ENCODE measurements at regions not wholly inside any gene's neighbourhood (a gene's known extent, or its start where the extent isn't known, plus 50 kb on each side); places are given as distances from the start of the nearest gene placed in this dataset.

DNA sequence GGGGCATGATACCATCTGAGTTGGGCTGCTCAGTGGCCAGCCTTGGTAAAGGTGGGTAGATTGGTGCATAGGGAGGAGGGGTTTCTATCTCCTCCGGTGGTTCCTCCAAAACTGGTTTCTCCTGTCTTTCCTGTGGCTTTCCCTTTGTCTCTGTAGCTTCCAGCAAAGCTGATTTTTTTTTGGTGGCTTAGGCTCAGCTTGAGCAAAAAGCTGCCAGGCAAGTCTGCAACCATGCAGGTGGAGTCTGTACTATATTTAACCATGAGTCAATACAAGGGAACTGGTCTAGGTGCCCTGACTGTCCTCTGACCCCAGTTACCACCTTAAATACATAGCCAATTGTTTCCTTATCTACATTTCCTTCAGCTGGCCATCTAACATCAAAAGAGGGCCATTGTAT lies 64.0 kb upstream of the ZNF681 start:
- Histone ChIP-seq H2BK120ac (ENCODE audit: insufficient read depth, low read length, poor library complexity) (no peak overlapping the region), H3K79me2 (ENCODE audit: control insufficient read depth, insufficient read depth, low read length, poor library complexity) (no peaks in the 10 kb centered on the region), H4K91ac (ENCODE audit: low read depth, low read length) (no peak overlapping the region), H2BK5ac (ENCODE audit: low read depth, low read length, poor library complexity) (no peak overlapping the region), H3K27me3 (ENCODE audit: insufficient read depth, low read length) (no peaks in the 10 kb centered on the region), H3K9ac (ENCODE audit: low read length) (no peak overlapping the region), H3K4ac (ENCODE audit: low read depth, low read length) (no peak overlapping the region), H3K27ac (ENCODE audit: low read depth, low read length) (peak overlapping the region; percentile 35), H4K8ac (ENCODE audit: low read depth, low read length) (no peak overlapping the region), H4K12ac (ENCODE audit: low read depth, low read length) (no peak overlapping the region), H3K14ac (ENCODE audit: low read length) (no peak overlapping the region), H2AFZ (ENCODE audit: insufficient read depth, low read length, poor library complexity) (no peak overlapping the region), H3K4me3 (ENCODE audit: low read depth, low read length) (no peak overlapping the region), H3K4me2 (ENCODE audit: low read length) (no peak overlapping the region), H3K36me3 (ENCODE audit: control insufficient read depth in 1 of 2, insufficient read depth in 2 of 2, low read length in 2 of 2) (peaks cover 6 to 9% of the 10 kb centered on the region in 2 experiments), H3K79me1 (ENCODE audit: low read length) (no peaks in the 10 kb centered on the region), H2AK5ac (ENCODE audit: low read length) (no peak overlapping the region), H3K4me1 (ENCODE audit: control insufficient read depth in 1 of 2, insufficient read depth in 2 of 2, low read length in 2 of 2) (peaks cover 9 to 10% of the 10 kb centered on the region in 2 experiments), H2BK12ac (ENCODE audit: low read length) (no peak overlapping the region), H3K9me3 (ENCODE audit: insufficient read depth, low read depth, low read length) (peaks cover 16% of the 10 kb centered on the region), H3K23ac (ENCODE audit: low read length) (no peak overlapping the region), H3K18ac (ENCODE audit: low read length) (no peak overlapping the region)
- peak; percentile 85 to 89 for DNase-seq
- no CpG with 5 or more reads among the region's 1 CpG for WGBS (ENCODE audit: extremely low coverage, insufficient coverage, insufficient read length)

DNA sequence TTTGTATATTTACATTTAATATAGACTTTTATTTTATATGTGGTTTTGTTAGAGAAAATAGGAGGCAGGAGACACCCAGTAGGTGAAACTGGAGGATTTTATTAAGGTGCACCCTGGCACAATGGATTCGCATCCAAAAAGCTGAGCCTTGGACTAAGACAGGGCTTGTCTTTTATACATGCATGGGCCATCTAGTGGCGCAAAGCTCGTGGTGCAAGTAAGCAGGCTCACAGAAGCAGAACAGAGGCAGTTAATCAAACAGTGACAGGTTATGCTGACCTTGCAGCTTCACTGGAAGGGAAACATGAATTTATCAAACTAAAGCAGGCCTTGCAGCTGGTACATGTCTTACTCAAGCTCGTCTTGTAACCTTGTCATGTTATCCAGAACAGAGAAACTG lies 58.8 kb upstream of the ZNF681 start:
- Histone ChIP-seq H4K91ac (ENCODE audit: low read depth, low read length) (no peak overlapping the region), H3K79me1 (ENCODE audit: low read length) (no peaks in the 10 kb centered on the region), H3K4ac (ENCODE audit: low read depth, low read length) (no peak overlapping the region), H3K79me2 (ENCODE audit: control insufficient read depth, insufficient read depth, low read length, poor library complexity) (no peaks in the 10 kb centered on the region), H3K27me3 (ENCODE audit: insufficient read depth, low read length) (no peaks in the 10 kb centered on the region), H4K8ac (ENCODE audit: low read depth, low read length) (no peak overlapping the region), H3K36me3 (ENCODE audit: control insufficient read depth in 1 of 2, insufficient read depth in 2 of 2, low read length in 2 of 2) (peaks cover 1 to 2% of the 10 kb centered on the region in 2 experiments), H3K23ac (ENCODE audit: low read length) (no peak overlapping the region), H3K27ac (ENCODE audit: low read depth, low read length) (no peak overlapping the region), H3K9ac (ENCODE audit: low read length) (no peak overlapping the region), H3K4me2 (ENCODE audit: low read length) (no peak overlapping the region), H4K12ac (ENCODE audit: low read depth, low read length) (no peak overlapping the region), H3K4me3 (ENCODE audit: low read depth, low read length) (no peak overlapping the region), H3K18ac (ENCODE audit: low read length) (no peak overlapping the region), H2AFZ (ENCODE audit: insufficient read depth, low read length, poor library complexity) (no peak overlapping the region), H2BK5ac (ENCODE audit: low read depth, low read length, poor library complexity) (no peak overlapping the region), H2AK5ac (ENCODE audit: low read length) (no peak overlapping the region), H3K4me1 (ENCODE audit: control insufficient read depth in 1 of 2, insufficient read depth in 2 of 2, low read length in 2 of 2) (peaks cover 9 to 11% of the 10 kb centered on the region in 2 experiments), H3K9me3 (ENCODE audit: insufficient read depth, low read depth, low read length) (peaks cover 6% of the 10 kb centered on the region), H2BK12ac (ENCODE audit: low read length) (no peak overlapping the region), H2BK120ac (ENCODE audit: insufficient read depth, low read length, poor library complexity) (no peak overlapping the region), H3K14ac (ENCODE audit: low read length) (no peak overlapping the region)
- WGBS (ENCODE audit: extremely low coverage, insufficient coverage, insufficient read length): no CpG with 5 or more reads among the region's 4 CpGs
- peak; percentile 22 to 70 for DNase-seq

DNA sequence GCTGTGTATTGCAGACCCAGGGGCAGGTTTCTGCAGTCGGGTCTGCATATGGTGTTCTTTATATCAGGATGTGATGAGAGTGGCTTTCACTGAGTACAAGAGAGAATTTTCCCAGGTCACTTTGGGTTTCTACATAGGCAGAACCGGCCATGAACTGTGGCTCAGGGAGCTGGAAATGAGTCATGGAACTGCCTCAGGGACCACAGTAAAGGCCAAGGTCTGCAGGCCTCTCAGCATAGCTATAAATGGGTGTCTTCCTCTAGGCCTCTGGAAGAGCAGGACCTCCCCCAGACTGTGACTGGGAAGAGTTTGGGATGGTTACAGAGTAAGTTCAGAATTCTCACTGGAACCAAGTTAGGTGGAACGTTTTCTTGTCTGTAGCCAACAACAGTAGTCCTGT lies 51.8 kb upstream of the ZNF681 start:
- Histone ChIP-seq H3K4me2 (ENCODE audit: low read length) (no peak overlapping the region), H4K12ac (ENCODE audit: low read depth, low read length) (no peak overlapping the region), H3K23ac (ENCODE audit: low read length) (no peak overlapping the region), H3K27me3 (ENCODE audit: insufficient read depth, low read length) (no peaks in the 10 kb centered on the region), H2BK5ac (ENCODE audit: low read depth, low read length, poor library complexity) (no peak overlapping the region), H2BK120ac (ENCODE audit: insufficient read depth, low read length, poor library complexity) (no peak overlapping the region), H3K27ac (ENCODE audit: low read depth, low read length) (no peak overlapping the region), H3K9ac (ENCODE audit: low read length) (no peak overlapping the region), H4K91ac (ENCODE audit: low read depth, low read length) (no peak overlapping the region), H2BK12ac (ENCODE audit: low read length) (no peak overlapping the region), H3K14ac (ENCODE audit: low read length) (no peak overlapping the region), H3K4me1 (ENCODE audit: control insufficient read depth in 1 of 2, insufficient read depth in 2 of 2, low read length in 2 of 2) (no peaks in the 10 kb centered on the region), H3K4me3 (ENCODE audit: low read depth, low read length) (no peak overlapping the region), H2AFZ (ENCODE audit: insufficient read depth, low read length, poor library complexity) (no peak overlapping the region), H3K79me1 (ENCODE audit: low read length) (no peaks in the 10 kb centered on the region), H3K4ac (ENCODE audit: low read depth, low read length) (no peak overlapping the region), H3K79me2 (ENCODE audit: control insufficient read depth, insufficient read depth, low read length, poor library complexity) (no peaks in the 10 kb centered on the region), H2AK5ac (ENCODE audit: low read length) (no peak overlapping the region), H3K36me3 (ENCODE audit: control insufficient read depth in 1 of 2, insufficient read depth in 2 of 2, low read length in 2 of 2) (peaks cover 0 to 1% of the 10 kb centered on the region in 2 experiments), H3K9me3 (ENCODE audit: insufficient read depth, low read depth, low read length) (no peaks in the 10 kb centered on the region), H4K8ac (ENCODE audit: low read depth, low read length) (no peak overlapping the region), H3K18ac (ENCODE audit: low read length) (no peak overlapping the region)
- DNase-seq: peak; percentile 35 to 45
- no CpG with 5 or more reads among the region's 3 CpGs for WGBS (ENCODE audit: extremely low coverage, insufficient coverage, insufficient read length)
